ENCODE measurements at regions not wholly inside any gene's neighbourhood (a gene's known extent, or its start where the extent isn't known, plus 50 kb on each side); places are given as distances from the start of the nearest gene placed in this dataset.

- no peak for TF ChIP-seq RFX5 (IDR thresholded peaks at IDR 0.05; ENCODE audit: borderline replicate concordance, low read depth, low read length)
Measured at GRCh38 chr4:16449406-16449805, 223.1 kb upstream of the TAPT1 start (continued).
